ENCODE measurements at regions not wholly inside any gene's neighbourhood (a gene's known extent, or its start where the extent isn't known, plus 50 kb on each side); places are given as distances from the start of the nearest gene placed in this dataset.

DNA sequence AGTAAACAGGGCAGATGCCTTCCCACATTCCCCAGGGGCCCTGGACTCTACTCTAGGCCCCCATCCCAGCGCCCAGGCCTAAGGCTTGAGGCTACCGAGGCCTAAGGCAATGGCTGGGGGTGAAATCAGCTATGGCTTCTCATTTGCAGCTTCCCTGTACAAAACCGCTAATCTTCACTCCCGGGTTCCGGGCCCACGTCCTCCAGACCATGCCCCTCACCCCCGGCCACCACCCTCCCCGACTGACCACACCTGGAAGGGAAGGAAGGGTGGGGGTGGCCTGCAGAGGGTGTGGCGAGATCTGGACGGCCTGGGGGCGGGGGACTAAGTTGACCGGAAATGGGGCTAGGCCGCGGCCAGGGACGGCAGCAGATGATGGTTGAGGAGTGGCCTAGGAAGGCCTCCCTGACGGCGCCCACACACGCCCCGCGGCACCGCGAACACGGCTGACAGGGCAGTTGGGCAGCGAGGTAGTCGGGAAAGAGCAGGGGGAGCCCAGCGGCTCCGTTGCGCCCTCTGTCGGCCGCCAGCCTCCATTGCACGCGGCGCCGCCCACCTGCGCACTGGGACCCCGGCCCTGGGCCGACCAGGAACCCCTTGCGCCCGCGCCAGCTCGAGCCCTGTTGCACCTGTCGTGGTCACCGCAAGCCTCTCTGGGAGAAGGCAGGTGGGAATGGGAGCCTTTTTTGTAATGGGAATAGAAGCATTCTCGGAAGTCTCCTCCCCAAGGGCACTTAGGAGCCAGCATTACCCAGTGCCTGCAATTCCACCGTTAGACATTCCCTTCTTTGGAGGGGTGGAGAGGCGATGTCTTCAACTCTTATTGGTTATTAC, 95.9 kb upstream of the CALM2 start:
- H3K27me3 ChIP-seq, result no peaks in the 10 kb centered on the region
- TF ChIP-seq, protein P1, sequence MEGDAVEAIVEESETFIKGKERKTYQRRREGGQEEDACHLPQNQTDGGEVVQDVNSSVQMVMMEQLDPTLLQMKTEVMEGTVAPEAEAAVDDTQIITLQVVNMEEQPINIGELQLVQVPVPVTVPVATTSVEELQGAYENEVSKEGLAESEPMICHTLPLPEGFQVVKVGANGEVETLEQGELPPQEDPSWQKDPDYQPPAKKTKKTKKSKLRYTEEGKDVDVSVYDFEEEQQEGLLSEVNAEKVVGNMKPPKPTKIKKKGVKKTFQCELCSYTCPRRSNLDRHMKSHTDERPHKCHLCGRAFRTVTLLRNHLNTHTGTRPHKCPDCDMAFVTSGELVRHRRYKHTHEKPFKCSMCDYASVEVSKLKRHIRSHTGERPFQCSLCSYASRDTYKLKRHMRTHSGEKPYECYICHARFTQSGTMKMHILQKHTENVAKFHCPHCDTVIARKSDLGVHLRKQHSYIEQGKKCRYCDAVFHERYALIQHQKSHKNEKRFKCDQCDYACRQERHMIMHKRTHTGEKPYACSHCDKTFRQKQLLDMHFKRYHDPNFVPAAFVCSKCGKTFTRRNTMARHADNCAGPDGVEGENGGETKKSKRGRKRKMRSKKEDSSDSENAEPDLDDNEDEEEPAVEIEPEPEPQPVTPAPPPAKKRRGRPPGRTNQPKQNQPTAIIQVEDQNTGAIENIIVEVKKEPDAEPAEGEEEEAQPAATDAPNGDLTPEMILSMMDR (IDR thresholded peaks at IDR 0.05), result peak; percentile 97 to 99 (median 98)
- H3K9me3 ChIP-seq, result no peaks in the 10 kb centered on the region
- 9 to 12% methylated on average over 44 to 46 of the region's 46 CpGs for WGBS, 2 donors
- peaks cover 3 to 64% (median 52%) of the 10 kb centered on the region in 9 donors for H3K4me1 ChIP-seq
- H3K36me3 ChIP-seq, result no peaks in the 10 kb centered on the region
- peak overlapping the region; percentile 23 to 87 (median 72) for H3K27ac ChIP-seq
- intact Hi-C loops (cut with DNase I), result loop anchor here in 5 of 10 donors (2.0 to 10.0 kb wide), 6 partner anchors 35 to 355 kb away; partner anchors contain the start of gene MCFD2 (in 1 of the 5)
- peak overlapping the region in 9 of 10 donors; percentile 20 to 64 (median 48) for H3K4me3 ChIP-seq
- peak; percentile 77 to 85 (median 80) for ATAC-seq
- peak; percentile 75 to 76 for DNase-seq

DNA sequence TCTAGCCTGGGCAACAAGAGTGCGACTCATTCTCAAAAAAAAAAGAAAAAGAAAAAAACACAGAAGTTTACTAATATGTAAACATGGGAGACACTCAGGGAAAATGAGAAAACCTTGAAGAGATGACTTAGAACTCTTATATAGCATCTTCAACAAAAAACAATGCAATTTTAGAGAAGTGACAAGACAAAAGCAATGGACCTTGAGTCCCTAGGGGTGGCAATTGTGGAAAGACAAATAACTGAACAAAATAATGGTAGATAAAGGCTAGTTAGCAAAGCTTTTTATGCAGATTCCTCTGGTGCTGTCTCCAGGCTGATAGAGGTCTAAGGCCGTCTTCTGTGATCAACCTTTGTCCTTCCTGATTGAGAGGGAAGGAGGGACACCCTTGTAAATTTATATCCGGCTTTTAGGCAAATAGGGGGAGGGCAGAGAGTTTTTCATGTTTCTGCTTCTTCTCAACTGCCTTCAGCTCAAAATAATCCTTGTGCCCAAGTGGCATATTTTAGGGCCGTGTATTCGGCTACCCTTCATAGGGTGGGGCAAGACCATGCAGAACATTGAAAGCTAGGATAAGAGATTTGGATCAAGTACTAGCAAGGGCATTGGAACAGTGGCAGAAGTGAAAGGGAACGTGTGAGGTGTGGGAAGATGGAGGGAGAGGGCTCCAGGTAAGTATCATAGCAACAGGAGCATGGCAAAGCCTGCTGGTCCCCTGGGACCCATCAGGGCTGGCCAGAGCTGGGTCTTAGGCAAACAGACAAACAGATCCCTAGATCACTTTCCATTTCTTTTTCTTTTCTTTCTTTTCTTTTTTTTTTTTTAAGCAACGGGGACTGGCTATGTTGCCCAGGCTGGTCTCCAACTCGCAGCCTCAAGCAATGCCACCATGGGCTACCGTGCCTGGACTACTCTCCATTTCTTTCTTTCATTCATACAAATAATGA, 95.0 kb upstream of the CALM2 start:
- Histone ChIP-seq H3K27me3 (no peaks in the 10 kb centered on the region), H3K36me3 (no peaks in the 10 kb centered on the region), H3K4me3 (peak overlapping the region in 1 of 10 donors; percentile 50), H3K9me3 (no peaks in the 10 kb centered on the region), H3K27ac (peak overlapping the region; percentile 23 to 87 (median 72)), H3K4me1 (peaks cover 3 to 64% (median 52%) of the 10 kb centered on the region in 9 donors)
- DNase-seq (no peak), ATAC-seq (no peak)
- TF ChIP-seq, protein P1 (IDR thresholded peaks at IDR 0.05), result no peak
- WGBS, 2 donors, result 83 to 90% methylated on average over 9 of the region's 9 CpGs
- intact Hi-C loops (cut with DNase I), result loop anchor here in 4 of 10 donors (5.0 to 10.0 kb wide), 5 partner anchors 36 to 354 kb away; partner anchors contain the start of gene MCFD2 (in 1 of the 4)

DNA sequence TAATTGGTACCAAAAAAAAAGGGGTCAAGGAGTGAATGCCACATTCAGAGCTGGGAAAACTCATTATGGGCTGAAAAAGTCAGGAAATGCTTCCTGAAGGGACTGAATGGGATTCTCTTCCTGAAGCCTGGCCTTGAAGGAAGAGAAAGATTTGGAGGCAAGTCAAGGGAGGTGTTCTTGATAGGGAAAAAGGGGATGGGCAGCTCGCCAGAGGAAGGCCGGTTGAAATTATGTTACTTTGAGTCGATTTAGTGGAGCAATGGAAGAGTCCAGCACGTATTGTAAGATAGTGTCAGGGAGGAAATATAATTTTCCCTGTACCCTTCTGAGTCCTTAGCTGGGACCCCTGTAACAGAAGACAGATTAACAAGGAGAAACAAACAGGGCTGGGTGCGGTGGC, 94.1 kb upstream of the CALM2 start:
- Histone ChIP-seq H3K27me3 (no peaks in the 10 kb centered on the region), H3K27ac (peak overlapping the region in 6 of 10 donors; percentile 5 to 75 (median 56)), H3K9me3 (no peaks in the 10 kb centered on the region), H3K36me3 (no peaks in the 10 kb centered on the region), H3K4me3 (no peak overlapping the region), H3K4me1 (peaks cover 3 to 62% (median 52%) of the 10 kb centered on the region in 9 donors)
- DNase-seq (peak in 1 of 2 donors; percentile 25), ATAC-seq (no peak)
- WGBS, 2 donors, result 60 to 63% methylated on average over 5 of the region's 5 CpGs
- TF ChIP-seq, protein P1 (IDR thresholded peaks at IDR 0.05), result no peak
- intact Hi-C loops (cut with DNase I), result loop anchor here in 4 of 10 donors (5.0 to 10.0 kb wide), 5 partner anchors 37 to 353 kb away; partner anchors contain the start of gene MCFD2 (in 1 of the 4)

All from heart right ventricle (tissue), 16 donors.